RWPE2 (cell line): ENCODE measurements at regions not wholly inside any gene's neighbourhood (a gene's known extent, or its start where the extent isn't known, plus 50 kb on each side); places are given as distances from the start of the nearest gene placed in this dataset.

ENCODE experiments used
- ATAC-seq: fragments of 200-7000 bp; cut with Tn5 transposase; 3 replicates; pipeline ENCODE4 v1.9.1; 2021; ENCODE audit warnings: low read depth
- DNase-seq: peaks from one replicate; pipeline ENCODE4 v3.0.0-alpha.2; 2020; ENCODE audit warnings: low spot score
- H3K27ac ChIP-seq: fragments of 450-650 bp; 2 replicates; pipeline ENCODE4 v1.5.1; 2017; ENCODE audit warnings: mild to moderate bottlenecking; ENCODE audit not compliant: poor library complexity, severe bottlenecking
- H3K27me3 ChIP-seq: fragments of 250-450 bp; sonication (Bioruptor Pico); 2 replicates; pipeline ENCODE4 v1.5.1; 2021; ENCODE audit warnings: mild to moderate bottlenecking, moderate library complexity; ENCODE audit not compliant: insufficient read depth, poor library complexity, severe bottlenecking
- H3K36me3 ChIP-seq: fragments of 250-450 bp; sonication (Bioruptor Pico); 2 replicates; pipeline ENCODE4 v1.5.1; 2020; ENCODE audit warnings: low read depth, mild to moderate bottlenecking, moderate library complexity
- H3K4me1 ChIP-seq: fragments of 250-450 bp; sonication (Bioruptor Pico); 2 replicates; pipeline ENCODE4 v1.5.1; 2021; ENCODE audit warnings: mild to moderate bottlenecking, moderate library complexity; ENCODE audit not compliant: insufficient read depth, poor library complexity, severe bottlenecking
- H3K4me3 ChIP-seq: fragments of 250-450 bp; sonication (Bioruptor Pico); 2 replicates; pipeline ENCODE4 v1.5.1; 2021; ENCODE audit warnings: mild to moderate bottlenecking, moderate library complexity; ENCODE audit not compliant: severe bottlenecking
- H3K9me3 ChIP-seq: fragments of 250-450 bp; sonication (Bioruptor Pico); 2 replicates; pipeline ENCODE4 v1.5.1; 2021; ENCODE audit warnings: mild to moderate bottlenecking, moderate library complexity; ENCODE audit not compliant: severe bottlenecking
- CTCF ChIP-seq: fragments of 450-650 bp; IDR thresholded peaks from one replicate; pipeline ENCODE4 v1.5.1; 2017; ENCODE audit warnings: mild to moderate bottlenecking, moderate library complexity; ENCODE audit not compliant: poor library complexity, severe bottlenecking

- no peak for ATAC-seq
These were observed 50.2 kb upstream of the CHST9 start for GRCh38 chr18:27235218-27235870.

More at GRCh38 chr18:27235218-27235870, 50.2 kb upstream of the CHST9 start:
- Histone ChIP-seq H3K27ac (no peak overlapping the region), H3K4me1 (no peaks in the 10 kb centered on the region), H3K36me3 (no peaks in the 10 kb centered on the region), H3K9me3 (no peaks in the 10 kb centered on the region), H3K4me3 (no peak overlapping the region), H3K27me3 (no peaks in the 10 kb centered on the region)
- no peak for TF ChIP-seq CTCF
- DNase-seq: no peak
